IPS DF 6.9 (cell line): ENCODE measurements at regions not wholly inside any gene's neighbourhood (a gene's known extent, or its start where the extent isn't known, plus 50 kb on each side); places are given as distances from the start of the nearest gene placed in this dataset.

ENCODE experiments used
- DNase-seq: peaks from one replicate; pipeline ENCODE4 v3.0.0-alpha.2; 2013; ENCODE audit warnings: low read depth, low spot score
- H3K27ac ChIP-seq: one replicate; pipeline ENCODE4 v1.5.1; 2013; ENCODE audit warnings: low read length, control low read depth
- H3K27me3 ChIP-seq: 2 replicates; pipeline ENCODE4 v1.6.1; 2013; ENCODE audit warnings: mild to moderate bottlenecking, low read length; ENCODE audit not compliant: control insufficient read depth, insufficient read depth
- H3K36me3 ChIP-seq: 2 replicates; pipeline ENCODE4 v1.6.1; 2013; ENCODE audit warnings: low read length; ENCODE audit not compliant: control insufficient read depth, insufficient read depth
- H3K4me1 ChIP-seq: 2 replicates; pipeline ENCODE4 v1.6.1; 2013; ENCODE audit warnings: low read length; ENCODE audit not compliant: control insufficient read depth, insufficient read depth
- H3K4me3 ChIP-seq: 2 replicates; pipeline ENCODE4 v1.5.1; 2013; ENCODE audit warnings: mild to moderate bottlenecking, low read length
- H3K9me3 ChIP-seq: 2 replicates; pipeline ENCODE4 v1.6.1; 2013; ENCODE audit warnings: low read length, inconsistent platforms; ENCODE audit not compliant: control insufficient read depth, insufficient read depth
- WGBS: extraction: QIAGEN DNeasy Blood & Tissue Kit; methylation state at CpG from one replicate; pipeline ENCODE4 v1.1.7; 2013; ENCODE audit warnings: mixed read lengths, missing lambda C conversion rate; ENCODE audit not compliant: insufficient read length, insufficient coverage; 5-methylcytosine and 5-hydroxymethylcytosine counted together

DNA sequence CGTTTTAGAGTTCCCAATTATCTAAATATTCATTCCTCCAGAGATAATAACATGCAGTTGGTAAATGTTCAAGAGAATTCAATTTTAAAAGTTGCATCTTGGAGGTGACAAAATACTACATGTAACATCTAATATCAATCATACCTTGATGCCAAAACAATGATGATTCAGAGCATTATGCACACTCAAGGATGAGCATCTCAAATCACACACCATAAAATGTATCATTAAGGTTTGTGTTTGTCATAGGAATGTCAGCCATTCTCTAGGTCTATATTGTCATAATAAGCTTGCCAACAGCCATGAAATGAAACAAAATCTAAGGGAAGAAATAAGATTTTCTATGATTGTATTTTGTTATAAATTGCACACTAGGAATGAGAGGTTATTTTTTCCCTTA, 1667.0 kb downstream of the DPP10 start:
- WGBS, result 100% methylated on average over 1 of the region's 1 CpG
- Histone ChIP-seq H3K4me1 (no peaks in the 10 kb centered on the region), H3K36me3 (no peaks in the 10 kb centered on the region), H3K27me3 (no peaks in the 10 kb centered on the region), H3K4me3 (no peak overlapping the region), H3K9me3 (no peaks in the 10 kb centered on the region), H3K27ac (no peak overlapping the region)
- no peak for DNase-seq

GRCh38 chr2:116117845-116118244, 1675.4 kb downstream of the DPP10 start:
- Histone ChIP-seq H3K27ac (no peak overlapping the region), H3K4me1 (no peaks in the 10 kb centered on the region), H3K27me3 (no peaks in the 10 kb centered on the region), H3K4me3 (no peak overlapping the region), H3K36me3 (no peaks in the 10 kb centered on the region), H3K9me3 (no peaks in the 10 kb centered on the region)
- WGBS, result no CpG with 5 or more reads among the region's 1 CpG
- no peak for DNase-seq

GRCh38 chr2:116132833-116133232, 1681.7 kb upstream of the DDX18 start:
- Histone ChIP-seq H3K4me1 (no peaks in the 10 kb centered on the region), H3K27ac (no peak overlapping the region), H3K9me3 (no peaks in the 10 kb centered on the region), H3K4me3 (no peak overlapping the region), H3K27me3 (peaks cover 4% of the 10 kb centered on the region; the same call in 1 of the 2 replicates), H3K36me3 (no peaks in the 10 kb centered on the region)
- DNase-seq, result no peak
- WGBS, result no CpG with 5 or more reads among the region's 10 CpGs

GRCh38 chr2:116133381-116133942, 1681.0 kb upstream of the DDX18 start:
- no peak for DNase-seq
- Histone ChIP-seq H3K27ac (no peak overlapping the region), H3K4me1 (no peaks in the 10 kb centered on the region), H3K27me3 (peaks cover 5% of the 10 kb centered on the region; the same call in 1 of the 2 replicates), H3K4me3 (no peak overlapping the region), H3K36me3 (no peaks in the 10 kb centered on the region), H3K9me3 (no peaks in the 10 kb centered on the region)
- WGBS, result no CpG with 5 or more reads among the region's 14 CpGs

DNA sequence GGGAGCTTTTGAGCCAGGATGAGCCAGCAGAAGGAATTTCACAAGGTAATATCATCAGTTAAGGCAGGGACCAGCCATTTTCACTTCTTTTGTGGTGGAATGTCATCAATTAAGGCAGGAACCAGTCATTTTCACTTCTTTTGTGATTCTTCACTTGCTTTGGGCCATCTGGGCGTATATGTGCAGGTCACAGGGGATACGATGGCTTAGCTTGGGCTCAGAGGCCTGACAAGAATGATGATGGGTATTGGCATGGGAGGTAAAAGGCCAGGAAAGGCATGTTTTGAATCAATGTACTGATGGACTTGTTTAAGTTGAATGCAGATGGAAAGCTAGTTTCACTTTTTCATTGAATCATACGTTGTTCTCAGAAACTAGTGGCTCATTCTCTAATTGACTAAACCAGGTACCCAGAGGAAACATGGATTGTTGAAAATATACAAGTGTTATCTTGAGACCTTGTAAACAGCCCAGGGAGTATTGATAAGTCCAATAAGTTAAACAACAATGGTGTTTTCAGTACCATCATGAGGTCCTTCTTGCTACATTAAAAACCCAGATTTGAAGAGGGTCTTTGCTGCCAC, 1672.5 kb upstream of the DDX18 start:
- DNase-seq, result no peak
- Histone ChIP-seq H3K9me3 (no peaks in the 10 kb centered on the region), H3K4me1 (0 out of 2 replicates have a peak, but pooled peaks cover 1% of the 10 kb centered on the region), H3K27ac (no peak overlapping the region), H3K4me3 (no peak overlapping the region), H3K27me3 (peaks cover 44% of the 10 kb centered on the region), H3K36me3 (no peaks in the 10 kb centered on the region)
- WGBS, result no CpG with 5 or more reads among the region's 3 CpGs

- no peaks in the 10 kb centered on the region for H3K9me3 ChIP-seq
- no CpG with 5 or more reads among the region's 8 CpGs for WGBS
- 0 out of 2 replicates have a peak, but pooled peaks cover 1% of the 10 kb centered on the region for H3K4me1 ChIP-seq
- no peaks in the 10 kb centered on the region for H3K36me3 ChIP-seq
- H3K4me3 ChIP-seq, result no peak overlapping the region
- peaks cover 40% of the 10 kb centered on the region for H3K27me3 ChIP-seq
- H3K27ac ChIP-seq, result no peak overlapping the region
- peak; percentile 16 for DNase-seq
These were observed 1671.8 kb upstream of the DDX18 start for GRCh38 chr2:116142644-116143227.

DNA sequence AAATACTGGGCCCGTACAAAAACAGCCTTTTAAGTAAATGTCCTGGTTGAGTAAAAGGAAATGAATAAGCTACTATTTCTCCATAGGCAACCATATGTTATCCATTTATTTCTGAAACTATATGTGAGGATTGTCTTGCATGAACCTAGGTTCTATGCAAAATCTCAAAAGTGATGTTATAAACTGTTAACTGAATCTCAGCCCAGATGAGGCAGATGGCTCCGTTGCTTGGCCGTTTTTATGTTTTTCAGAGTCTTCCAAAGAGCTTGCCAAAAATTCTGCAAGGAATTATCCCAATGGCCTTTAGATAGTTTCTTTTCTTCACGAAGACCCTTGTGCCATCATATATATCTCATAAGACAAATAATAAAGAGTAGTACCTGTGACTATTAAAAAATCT, 1669.5 kb upstream of the DDX18 start:
- 0 out of 2 replicates have a peak, but pooled peaks cover 1% of the 10 kb centered on the region for H3K4me1 ChIP-seq
- H3K4me3 ChIP-seq, result no peak overlapping the region
- H3K27me3 ChIP-seq, result peaks cover 41% of the 10 kb centered on the region
- no peak overlapping the region for H3K27ac ChIP-seq
- no peaks in the 10 kb centered on the region for H3K36me3 ChIP-seq
- no peaks in the 10 kb centered on the region for H3K9me3 ChIP-seq
- no CpG with 5 or more reads among the region's 4 CpGs for WGBS
- no peak for DNase-seq

DNA sequence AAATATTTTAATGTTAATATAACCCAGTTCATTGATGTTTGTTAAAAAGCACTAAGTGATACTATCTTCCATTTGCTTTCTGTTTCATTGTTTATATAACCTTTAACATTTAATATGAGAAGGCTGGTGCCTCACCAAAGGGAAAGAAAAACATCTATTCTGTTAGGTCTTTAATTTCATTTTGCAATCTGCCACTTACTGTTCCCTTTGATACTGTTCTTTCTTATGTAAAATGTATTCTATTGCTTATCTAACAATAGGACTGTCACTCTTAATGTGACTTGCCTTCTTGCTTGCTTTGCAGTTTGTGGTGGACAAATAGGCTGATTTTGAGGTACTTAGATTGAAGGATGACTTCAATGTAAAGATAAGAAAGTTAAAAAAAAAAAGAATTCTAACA, 1666.1 kb upstream of the DDX18 start:
- no peak for DNase-seq
- Histone ChIP-seq H3K27me3 (peaks cover 29% of the 10 kb centered on the region), H3K4me1 (no peaks in the 10 kb centered on the region), H3K4me3 (no peak overlapping the region), H3K36me3 (no peaks in the 10 kb centered on the region), H3K9me3 (no peaks in the 10 kb centered on the region), H3K27ac (no peak overlapping the region)

DNA sequence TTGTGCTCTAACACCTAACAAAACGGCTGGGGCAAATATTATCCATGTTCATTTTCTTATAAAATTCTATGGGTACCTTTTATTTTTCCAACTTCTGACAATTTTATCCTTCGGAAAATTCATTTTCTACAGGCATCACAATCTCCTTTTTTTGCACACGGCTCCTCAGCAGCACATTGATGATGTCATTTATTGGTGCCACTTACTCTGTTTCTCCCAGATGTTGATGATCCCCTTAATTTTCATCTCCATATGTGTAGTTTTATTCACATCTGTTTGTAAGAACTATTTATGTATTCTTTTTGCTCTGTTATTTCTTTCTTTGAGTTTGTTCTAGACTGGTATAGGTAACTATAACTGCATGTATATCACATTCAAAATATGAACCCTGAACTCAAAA, 1660.8 kb upstream of the DDX18 start:
- H3K27me3 ChIP-seq, result peaks cover 12% of the 10 kb centered on the region
- WGBS, result no CpG with 5 or more reads among the region's 3 CpGs

GRCh38 chr2:116160657-116161056, 1653.8 kb upstream of the DDX18 start:
- no peak for DNase-seq
- no peaks in the 10 kb centered on the region for H3K4me1 ChIP-seq
- no CpG with 5 or more reads among the region's 5 CpGs for WGBS

More for the DNA sequence above, 1660.8 kb upstream of the DDX18 start:
- DNase-seq, result no peak
- Histone ChIP-seq H3K36me3 (no peaks in the 10 kb centered on the region), H3K27ac (no peak overlapping the region), H3K4me1 (no peaks in the 10 kb centered on the region), H3K9me3 (no peaks in the 10 kb centered on the region), H3K4me3 (no peak overlapping the region)

GRCh38 chr2:116162395-116162794, 1652.1 kb upstream of the DDX18 start:
- DNase-seq, result no peak
- H3K27ac ChIP-seq, result no peak overlapping the region
- no peak overlapping the region for H3K4me3 ChIP-seq
- no peaks in the 10 kb centered on the region for H3K4me1 ChIP-seq
- no peaks in the 10 kb centered on the region for H3K9me3 ChIP-seq
- no peaks in the 10 kb centered on the region for H3K36me3 ChIP-seq
- WGBS, result no CpG with 5 or more reads among the region's 2 CpGs
- no peaks in the 10 kb centered on the region for H3K27me3 ChIP-seq

More at GRCh38 chr2:116160657-116161056, 1653.8 kb upstream of the DDX18 start:
- Histone ChIP-seq H3K9me3 (no peaks in the 10 kb centered on the region), H3K4me3 (no peak overlapping the region), H3K27ac (no peak overlapping the region), H3K27me3 (no peaks in the 10 kb centered on the region), H3K36me3 (no peaks in the 10 kb centered on the region)
